ENCODE measurements at regions not wholly inside any gene's neighbourhood (a gene's known extent, or its start where the extent isn't known, plus 50 kb on each side); places are given as distances from the start of the nearest gene placed in this dataset.

DNA sequence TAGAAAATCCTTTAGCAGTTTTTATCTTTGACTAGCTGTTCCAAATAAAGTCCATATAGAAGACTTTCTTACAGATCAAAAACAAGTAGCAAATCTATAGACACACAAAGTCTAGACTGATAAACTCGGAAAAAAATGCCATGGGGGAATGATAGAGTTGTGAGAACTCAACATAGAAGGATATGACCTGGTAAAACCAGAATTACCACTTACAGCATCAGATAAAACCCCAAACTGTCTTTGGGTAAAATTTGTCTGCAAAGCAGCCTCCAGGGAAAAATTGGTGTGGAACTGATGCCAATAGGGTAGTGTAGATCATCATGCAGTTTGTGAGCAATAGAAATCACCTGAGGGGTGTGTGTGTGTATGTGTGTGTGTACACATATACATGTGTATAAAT, 579.1 kb downstream of the SPOCK3 start:
- H3K4me1 ChIP-seq: no peaks in the 10 kb centered on the region
- H3K27ac ChIP-seq: no peak overlapping the region
- DNase-seq (ENCODE audit: low spot score in 2 of 2): no peak
- no peak overlapping the region for H3K4me3 ChIP-seq
- no peaks in the 10 kb centered on the region for H3K27me3 ChIP-seq
- H3K36me3 ChIP-seq: no peaks in the 10 kb centered on the region
- intact Hi-C loops (cut with DNase I): no loop called here
- no peaks in the 10 kb centered on the region for H3K9me3 ChIP-seq
- TF ChIP-seq, protein P1, sequence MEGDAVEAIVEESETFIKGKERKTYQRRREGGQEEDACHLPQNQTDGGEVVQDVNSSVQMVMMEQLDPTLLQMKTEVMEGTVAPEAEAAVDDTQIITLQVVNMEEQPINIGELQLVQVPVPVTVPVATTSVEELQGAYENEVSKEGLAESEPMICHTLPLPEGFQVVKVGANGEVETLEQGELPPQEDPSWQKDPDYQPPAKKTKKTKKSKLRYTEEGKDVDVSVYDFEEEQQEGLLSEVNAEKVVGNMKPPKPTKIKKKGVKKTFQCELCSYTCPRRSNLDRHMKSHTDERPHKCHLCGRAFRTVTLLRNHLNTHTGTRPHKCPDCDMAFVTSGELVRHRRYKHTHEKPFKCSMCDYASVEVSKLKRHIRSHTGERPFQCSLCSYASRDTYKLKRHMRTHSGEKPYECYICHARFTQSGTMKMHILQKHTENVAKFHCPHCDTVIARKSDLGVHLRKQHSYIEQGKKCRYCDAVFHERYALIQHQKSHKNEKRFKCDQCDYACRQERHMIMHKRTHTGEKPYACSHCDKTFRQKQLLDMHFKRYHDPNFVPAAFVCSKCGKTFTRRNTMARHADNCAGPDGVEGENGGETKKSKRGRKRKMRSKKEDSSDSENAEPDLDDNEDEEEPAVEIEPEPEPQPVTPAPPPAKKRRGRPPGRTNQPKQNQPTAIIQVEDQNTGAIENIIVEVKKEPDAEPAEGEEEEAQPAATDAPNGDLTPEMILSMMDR (IDR thresholded peaks at IDR 0.05): no peak

DNA sequence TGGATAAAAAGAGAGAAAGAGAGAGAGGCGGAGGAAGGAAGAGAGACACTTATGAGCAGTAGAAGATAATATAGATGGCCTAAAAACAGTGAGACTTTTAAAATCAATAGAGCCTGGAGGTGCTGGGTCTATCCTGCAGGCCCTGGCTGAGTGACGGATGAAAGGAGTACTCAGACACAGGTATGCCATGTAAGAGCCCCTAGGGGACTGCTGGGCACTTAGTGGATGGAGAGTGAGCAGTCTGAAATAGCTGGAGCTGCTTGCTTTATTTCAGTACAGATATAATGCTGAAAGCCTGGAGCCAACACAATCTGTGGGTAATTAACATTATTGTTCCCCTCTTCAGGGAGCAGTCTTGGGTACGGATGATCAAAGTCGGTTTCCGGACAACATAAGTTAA, 578.6 kb downstream of the SPOCK3 start:
- DNase-seq (ENCODE audit: low spot score in 2 of 2): no peak
- Histone ChIP-seq H3K4me3 (no peak overlapping the region), H3K4me1 (no peaks in the 10 kb centered on the region), H3K27me3 (no peaks in the 10 kb centered on the region), H3K27ac (no peak overlapping the region), H3K36me3 (no peaks in the 10 kb centered on the region), H3K9me3 (no peaks in the 10 kb centered on the region)
- intact Hi-C loops (cut with DNase I): no loop called here
- TF ChIP-seq, protein P1 (IDR thresholded peaks at IDR 0.05): no peak

DNA sequence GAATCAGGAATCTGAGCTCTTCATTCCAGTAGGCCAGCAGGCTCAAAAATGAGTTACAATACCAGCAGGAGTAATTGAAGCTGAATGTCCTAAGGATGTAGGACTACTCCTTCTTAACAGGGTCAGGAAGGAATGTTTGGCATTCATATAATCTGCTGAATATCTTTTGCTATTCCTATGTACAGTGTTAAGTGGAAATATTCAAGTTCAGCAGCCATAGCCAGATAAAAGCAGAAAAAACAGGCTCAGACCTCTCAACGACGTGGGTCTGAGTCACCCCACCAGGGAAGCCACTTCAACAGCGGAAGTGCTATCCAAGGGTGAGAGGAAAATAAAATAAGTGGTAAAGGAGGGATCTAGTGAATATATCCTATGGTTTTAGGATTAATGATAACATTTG, 577.0 kb downstream of the SPOCK3 start:
- no peak overlapping the region for H3K27ac ChIP-seq
- no peaks in the 10 kb centered on the region for H3K9me3 ChIP-seq
- no peaks in the 10 kb centered on the region for H3K4me1 ChIP-seq
- H3K27me3 ChIP-seq: no peaks in the 10 kb centered on the region
- intact Hi-C loops (cut with DNase I): no loop called here
- no peak overlapping the region for H3K4me3 ChIP-seq
- TF ChIP-seq, protein P1 (IDR thresholded peaks at IDR 0.05): no peak
- no peak for DNase-seq (ENCODE audit: low spot score in 2 of 2)
- no peaks in the 10 kb centered on the region for H3K36me3 ChIP-seq

DNA sequence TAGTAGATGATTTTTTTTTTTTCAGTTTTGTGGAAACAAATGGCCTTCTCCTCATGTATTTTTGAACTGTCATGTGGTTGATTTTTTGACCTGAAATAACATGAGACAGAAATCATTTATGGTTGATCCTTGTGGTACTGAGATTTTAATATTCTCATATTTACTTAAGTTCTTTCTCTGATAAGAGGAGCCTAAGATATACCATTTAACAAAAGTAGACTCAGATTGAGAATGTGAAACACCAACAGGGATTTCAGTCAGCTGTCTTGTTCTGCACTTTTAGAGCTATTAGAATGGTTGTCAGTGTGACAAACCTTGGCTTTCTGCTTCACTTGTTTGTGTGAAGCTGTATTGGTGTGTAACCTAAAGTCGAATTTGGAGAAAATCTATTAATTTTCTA, 575.7 kb downstream of the SPOCK3 start:
- H3K36me3 ChIP-seq: no peaks in the 10 kb centered on the region
- TF ChIP-seq, protein P1 (IDR thresholded peaks at IDR 0.05): no peak
- no peak overlapping the region for H3K27ac ChIP-seq
- no peak overlapping the region for H3K4me3 ChIP-seq
- no peaks in the 10 kb centered on the region for H3K27me3 ChIP-seq
- intact Hi-C loops (cut with DNase I): no loop called here
- H3K4me1 ChIP-seq: no peaks in the 10 kb centered on the region
- no peak for DNase-seq (ENCODE audit: low spot score in 2 of 2)
- no peaks in the 10 kb centered on the region for H3K9me3 ChIP-seq

DNA sequence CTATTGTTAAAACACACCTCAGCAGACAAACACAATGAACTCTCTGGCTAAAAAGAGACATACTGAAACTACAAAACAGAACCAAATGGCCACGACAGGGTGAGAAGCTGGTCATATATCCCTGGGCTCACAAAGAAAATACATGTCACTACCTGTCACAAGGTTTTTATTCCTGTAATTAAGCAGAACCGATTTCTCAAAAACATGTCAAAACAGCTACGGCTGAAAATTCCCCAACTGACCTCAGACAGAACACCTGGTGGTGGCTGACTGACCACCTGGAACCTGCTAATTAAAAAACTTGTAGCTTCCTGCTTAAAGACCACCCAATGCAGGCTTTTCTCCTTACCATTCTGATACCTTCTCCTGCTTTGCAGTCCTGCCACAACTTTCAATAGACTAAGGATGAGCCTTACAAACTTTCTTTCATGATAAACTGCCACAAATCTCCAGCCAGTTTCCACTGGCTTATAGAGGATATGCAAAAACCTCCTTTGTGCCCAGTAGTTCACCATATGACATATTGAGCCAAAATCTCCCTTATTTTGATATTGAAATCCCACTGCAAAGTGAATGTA, 571.9 kb downstream of the SPOCK3 start:
- Histone ChIP-seq H3K27me3 (no peaks in the 10 kb centered on the region), H3K27ac (no peak overlapping the region), H3K36me3 (no peaks in the 10 kb centered on the region), H3K4me1 (no peaks in the 10 kb centered on the region), H3K4me3 (no peak overlapping the region), H3K9me3 (no peaks in the 10 kb centered on the region)
- intact Hi-C loops (cut with DNase I): no loop called here
- TF ChIP-seq, protein P1 (IDR thresholded peaks at IDR 0.05): no peak
- no peak for DNase-seq (ENCODE audit: low spot score in 2 of 2)

DNA sequence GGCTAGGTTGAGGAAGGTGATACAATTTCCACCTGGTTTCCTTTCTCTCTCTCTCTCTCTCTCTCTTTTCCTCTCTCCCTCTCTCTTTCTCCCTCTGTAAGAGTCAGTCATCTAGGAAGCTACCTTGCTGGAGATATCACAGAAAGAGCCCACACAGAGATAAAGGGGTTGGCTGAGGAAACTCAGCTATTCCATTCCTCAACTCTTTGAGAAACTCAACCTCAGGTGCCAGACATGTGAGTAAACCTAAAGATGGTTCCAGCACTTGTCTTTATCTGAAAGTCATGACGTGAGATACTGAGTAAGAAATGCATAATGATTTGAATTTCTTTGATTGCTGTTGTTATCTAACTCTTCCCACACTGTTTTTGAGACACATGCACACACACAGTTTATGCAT, 564.0 kb downstream of the SPOCK3 start:
- H3K27me3 ChIP-seq: no peaks in the 10 kb centered on the region
- DNase-seq (ENCODE audit: low spot score in 2 of 2): no peak
- no peaks in the 10 kb centered on the region for H3K4me1 ChIP-seq
- TF ChIP-seq, protein P1 (IDR thresholded peaks at IDR 0.05): no peak
- H3K36me3 ChIP-seq: no peaks in the 10 kb centered on the region
- H3K4me3 ChIP-seq: no peak overlapping the region
- no peak overlapping the region for H3K27ac ChIP-seq
- H3K9me3 ChIP-seq: no peaks in the 10 kb centered on the region
- intact Hi-C loops (cut with DNase I): no loop called here

Data from ascending aorta (tissue), 2 donors.